Fibroblast of skin of scalp (primary cell): ENCODE measurements at regions not wholly inside any gene's neighbourhood (a gene's known extent, or its start where the extent isn't known, plus 50 kb on each side); places are given as distances from the start of the nearest gene placed in this dataset.

Experiments
- DNase-seq: peaks from one replicate; pipeline ENCODE4 v3.0.0-alpha.2; 2013

DNA sequence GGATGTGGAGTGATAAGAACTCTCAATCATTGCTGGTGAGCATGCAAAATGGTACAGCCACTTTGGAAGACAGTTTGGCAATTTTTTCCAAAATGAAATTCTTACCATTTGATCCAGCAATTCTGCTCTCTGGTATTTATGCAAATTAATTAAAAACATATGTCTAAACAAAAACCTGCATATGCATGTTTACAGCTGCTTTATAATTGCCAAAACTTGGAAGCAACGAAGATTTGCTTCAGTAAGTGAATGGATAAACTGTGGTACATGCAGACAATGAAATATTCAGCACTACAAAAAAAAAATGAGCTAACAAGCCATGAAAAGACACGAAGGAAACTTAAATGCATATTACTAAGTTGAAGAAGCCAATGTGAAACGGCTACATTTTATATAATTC lies 55.5 kb upstream of the SMLR1 start:
- no peak for DNase-seq

DNA sequence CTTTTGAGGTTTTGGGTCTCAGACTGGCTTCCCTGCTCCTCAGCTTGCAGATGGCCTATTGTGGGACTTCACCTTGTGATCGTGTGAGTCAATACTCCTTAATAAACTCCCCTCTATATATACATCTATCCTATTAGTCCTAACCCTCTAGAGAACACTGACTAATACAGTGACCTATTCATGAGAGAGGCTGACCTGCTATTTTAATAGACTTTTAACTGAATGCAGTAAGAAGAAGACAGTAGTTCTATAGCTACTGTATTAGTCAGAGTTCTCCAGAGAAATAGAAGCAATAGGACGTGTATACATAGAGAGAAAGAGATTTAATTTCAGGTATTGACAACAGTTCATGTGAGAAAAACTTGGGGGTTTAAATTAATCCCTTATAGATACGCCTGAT lies 53.3 kb upstream of the SMLR1 start:
- no peak for DNase-seq

DNA sequence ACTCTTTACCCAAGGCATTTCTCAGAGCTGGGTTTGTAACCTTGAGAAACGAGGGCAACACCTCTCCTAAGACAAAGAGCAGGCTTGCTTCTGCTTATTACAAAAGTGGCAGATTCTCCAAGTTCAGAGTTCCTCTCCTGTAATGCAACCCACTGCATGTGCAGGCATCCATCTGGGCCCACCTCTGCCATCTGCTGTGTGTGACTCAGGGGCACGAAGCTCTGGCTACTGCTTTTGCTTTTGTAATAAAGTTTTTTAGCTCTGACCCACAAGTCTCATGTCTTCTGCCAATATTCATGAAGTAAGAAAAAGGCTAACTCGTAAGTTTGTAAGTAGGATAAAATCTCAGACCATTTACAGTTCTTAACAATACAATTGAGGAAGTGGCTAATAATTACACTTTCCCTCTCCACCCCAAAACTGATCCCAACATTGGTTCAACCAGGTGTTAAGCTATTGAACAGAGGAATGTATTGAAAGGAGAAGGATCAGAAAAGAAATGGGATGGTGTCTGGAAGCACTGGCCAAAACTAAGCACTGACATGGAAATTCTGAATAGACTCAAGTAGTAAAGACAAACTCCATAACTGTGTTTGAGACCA lies 51.7 kb upstream of the SMLR1 start:
- DNase-seq, result no peak

DNA sequence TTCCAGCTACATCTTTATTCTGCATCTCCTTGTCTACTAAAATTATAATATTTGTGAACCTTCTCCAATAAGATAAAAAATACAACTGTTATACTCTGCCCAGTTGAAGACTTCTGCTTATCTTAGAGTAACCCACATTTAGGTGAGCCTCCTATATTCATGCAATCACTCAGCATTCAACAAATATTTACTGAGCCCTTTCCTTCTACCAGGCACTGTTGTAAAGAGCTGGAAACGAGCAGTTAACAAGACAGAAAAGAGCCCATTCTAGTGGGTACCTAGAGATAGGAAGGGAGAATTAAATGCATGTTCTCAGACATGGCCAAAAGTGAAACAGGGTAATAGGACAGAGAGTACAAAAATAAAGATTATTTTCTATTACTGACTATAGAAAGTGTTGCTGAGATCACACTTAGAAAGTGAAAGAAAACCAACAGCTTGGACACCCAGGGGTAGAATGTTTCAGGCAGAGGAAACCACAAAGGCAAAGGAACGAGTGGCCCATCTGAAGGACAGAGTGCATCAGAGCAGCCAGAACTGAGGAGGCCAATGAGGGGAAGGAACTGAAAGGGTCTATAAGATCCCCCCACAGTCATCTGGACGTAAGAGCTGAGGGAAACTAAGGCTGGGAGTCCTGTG lies 50.8 kb upstream of the SMLR1 start:
- DNase-seq, result no peak
